Hepatocyte (in vitro differentiated cells): ENCODE measurements at regions not wholly inside any gene's neighbourhood (a gene's known extent, or its start where the extent isn't known, plus 50 kb on each side); places are given as distances from the start of the nearest gene placed in this dataset.

Source experiments
- DNase-seq: peaks from one replicate; pipeline ENCODE4 v3.0.0-alpha.2; 2016; ENCODE audit warnings: low spot score
- H2AFZ ChIP-seq: fragments of 200-600 bp; sonication (generic); 2 replicates; pipeline ENCODE4 v1.6.0; 2016; ENCODE audit warnings: antibody characterized with exemption, mild to moderate bottlenecking
- H3K27ac ChIP-seq: fragments of 200-600 bp; sonication (generic); 2 replicates; pipeline ENCODE4 v1.5.1; 2016; ENCODE audit warnings: mild to moderate bottlenecking
- H3K27me3 ChIP-seq: fragments of 200-600 bp; sonication (generic); 2 replicates; pipeline ENCODE4 v1.6.1; 2016
- H3K36me3 ChIP-seq: fragments of 200-600 bp; sonication (generic); replicated peaks from 2 replicates; pipeline ENCODE4 v1.5.1; 2016; ENCODE audit warnings: low read depth; ENCODE audit not compliant: insufficient read depth
- H3K4me1 ChIP-seq: fragments of 200-600 bp; sonication (generic); 2 replicates; pipeline ENCODE4 v1.5.1; 2016; ENCODE audit warnings: mild to moderate bottlenecking, moderate library complexity; ENCODE audit not compliant: insufficient read depth
- H3K4me2 ChIP-seq: fragments of 200-600 bp; sonication (generic); 2 replicates; pipeline ENCODE4 v1.6.0; 2016
- H3K4me3 ChIP-seq: fragments of 200-600 bp; sonication (generic); 2 replicates; pipeline ENCODE4 v1.5.1; 2016; ENCODE audit warnings: mild to moderate bottlenecking
- H3K79me2 ChIP-seq: fragments of 200-600 bp; sonication (generic); 2 replicates; pipeline ENCODE4 v1.6.0; 2017; ENCODE audit warnings: mild to moderate bottlenecking
- H3K9me2 ChIP-seq: fragments of 200-600 bp; sonication (generic); replicated peaks from 2 replicates; pipeline ENCODE4 v1.6.0; 2017; ENCODE audit warnings: mild to moderate bottlenecking; ENCODE audit not compliant: insufficient read depth
- H3K9me3 ChIP-seq: fragments of 200-600 bp; sonication (generic); 2 replicates; pipeline ENCODE4 v1.5.1; 2016; ENCODE audit warnings: low read depth, mild to moderate bottlenecking
- H4K20me1 ChIP-seq: fragments of 200-600 bp; sonication (generic); 2 replicates; pipeline ENCODE4 v1.6.0; 2016; ENCODE audit warnings: mild to moderate bottlenecking; ENCODE audit not compliant: insufficient read depth, poor library complexity, severe bottlenecking
- CTCF ChIP-seq: fragments of 200-600 bp; sonication (generic); IDR thresholded peaks from 2 replicates; pipeline ENCODE4 v1.5.1; 2016; ENCODE audit warnings: antibody characterized with exemption, mild to moderate bottlenecking; ENCODE audit not compliant: poor library complexity
- EZH2 ChIP-seq: fragments of 200-600 bp; sonication (generic); IDR thresholded peaks from 2 replicates; pipeline ENCODE4 v1.6.1; 2016; ENCODE audit warnings: antibody characterized with exemption, mild to moderate bottlenecking, borderline replicate concordance
- EZH2phosphoT487 ChIP-seq: fragments of 200-600 bp; sonication (generic); IDR thresholded peaks from one replicate; pipeline ENCODE4 v1.6.1; 2018; ENCODE audit warnings: antibody characterized with exemption, mild to moderate bottlenecking, low read depth, moderate library complexity; ENCODE audit not compliant: unreplicated experiment, severe bottlenecking
- WGBS: methylation state at CpG from one replicate; pipeline ENCODE4 v1.1.6; 2016; ENCODE audit warnings: low lambda C conversion rate; ENCODE audit errors: missing lambda C conversion rate; 5-methylcytosine and 5-hydroxymethylcytosine counted together

- Histone ChIP-seq H2AFZ (no peak overlapping the region), H3K9me3 (no peaks in the 10 kb centered on the region), H3K79me2 (no peaks in the 10 kb centered on the region), H3K27me3 (no peaks in the 10 kb centered on the region), H3K36me3 (no peaks in the 10 kb centered on the region), H3K4me1 (no peaks in the 10 kb centered on the region), H4K20me1 (no peaks in the 10 kb centered on the region), H3K4me3 (no peak overlapping the region), H3K4me2 (no peak overlapping the region), H3K9me2 (no peaks in the 10 kb centered on the region), H3K27ac (no peak overlapping the region)
- DNase-seq = no peak
- 89% methylated on average over 6 of the region's 6 CpGs for WGBS
- TF ChIP-seq CTCF = no peak
- no peak for TF ChIP-seq EZH2
- TF ChIP-seq EZH2phosphoT487 = no peak
These were observed 457.2 kb upstream of the CDH20 start for GRCh38 chr18:60875957-60876507.

- Histone ChIP-seq H3K4me1 (no peaks in the 10 kb centered on the region), H4K20me1 (no peaks in the 10 kb centered on the region), H3K27me3 (no peaks in the 10 kb centered on the region), H3K36me3 (no peaks in the 10 kb centered on the region), H3K4me3 (no peak overlapping the region), H3K4me2 (no peak overlapping the region), H3K9me3 (no peaks in the 10 kb centered on the region), H3K27ac (no peak overlapping the region), H3K79me2 (no peaks in the 10 kb centered on the region), H2AFZ (no peak overlapping the region), H3K9me2 (no peaks in the 10 kb centered on the region)
- no peak for TF ChIP-seq EZH2
- no peak for TF ChIP-seq EZH2phosphoT487
- no peak for TF ChIP-seq CTCF
- DNase-seq = no peak
- WGBS = 89% methylated on average over 2 of the region's 2 CpGs
These were observed 453.0 kb upstream of the CDH20 start for GRCh38 chr18:60880184-60880583.

- Histone ChIP-seq H2AFZ (no peak overlapping the region), H3K9me3 (no peaks in the 10 kb centered on the region), H3K4me2 (no peak overlapping the region), H3K4me3 (no peak overlapping the region), H3K27ac (no peak overlapping the region), H3K9me2 (no peaks in the 10 kb centered on the region), H3K27me3 (no peaks in the 10 kb centered on the region), H3K36me3 (no peaks in the 10 kb centered on the region), H4K20me1 (no peaks in the 10 kb centered on the region), H3K4me1 (no peaks in the 10 kb centered on the region), H3K79me2 (no peaks in the 10 kb centered on the region)
- no peak for TF ChIP-seq EZH2
- TF ChIP-seq CTCF = no peak
- TF ChIP-seq EZH2phosphoT487 = no peak
- WGBS = 94% methylated on average over 2 of the region's 2 CpGs
- no peak for DNase-seq
These were observed 449.6 kb upstream of the CDH20 start for GRCh38 chr18:60883587-60883986.
